Vagina (tissue), 2 donors: ENCODE measurements at regions not wholly inside any gene's neighbourhood (a gene's known extent, or its start where the extent isn't known, plus 50 kb on each side); places are given as distances from the start of the nearest gene placed in this dataset.

Experiments used
- CTCF ChIP-seq, 3 experiments: fragments of 450-650 bp in 2 of 3; fragments of 200-600 bp in 1 of 3; sonication (generic) in 1 of 3; IDR thresholded peaks; one replicate each; pipeline ENCODE4 v1.5.1; 2017 to 2019; ENCODE audit warnings: antibody characterized with exemption in 3 of 3, mild to moderate bottlenecking in 2 of 3, moderate library complexity in 2 of 3
- POLR2A ChIP-seq, 2 donors: fragments of 450-650 bp; IDR thresholded peaks; one replicate each; pipeline ENCODE4 v1.6.1; 2017; ENCODE audit warnings: antibody characterized with exemption in 2 of 2, mild to moderate bottlenecking in 2 of 2, moderate library complexity in 2 of 2

DNA sequence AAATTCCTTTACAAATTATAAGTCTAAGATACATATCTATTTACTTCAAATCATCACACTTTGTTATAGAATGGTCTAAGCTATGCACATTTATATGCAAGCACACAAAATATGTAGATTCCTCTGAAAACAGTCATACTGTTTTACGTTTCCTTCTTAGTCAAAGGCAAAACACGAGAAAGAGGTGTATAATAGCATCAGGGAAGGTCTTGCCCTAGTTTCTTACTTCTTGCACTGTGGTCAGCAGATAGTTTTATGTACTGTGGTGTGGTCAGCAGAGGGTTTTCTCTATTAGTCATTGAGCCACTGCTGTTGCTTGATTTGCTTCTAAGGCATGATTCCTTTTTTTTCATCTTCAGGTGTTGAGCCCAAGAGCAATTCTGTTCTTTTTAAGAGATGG, 117.7 kb downstream of the ADAM29 start:
- TF ChIP-seq CTCF (IDR thresholded peaks at IDR 0.05): no peak
- TF ChIP-seq POLR2A (IDR thresholded peaks at IDR 0.05): no peak
